Breast epithelium (tissue), 3 donors: ENCODE measurements at regions not wholly inside any gene's neighbourhood (a gene's known extent, or its start where the extent isn't known, plus 50 kb on each side); places are given as distances from the start of the nearest gene placed in this dataset.

Source experiments
- POLR2A ChIP-seq: fragments of 450-650 bp; IDR thresholded peaks from one replicate; pipeline ENCODE4 v1.6.1; 2016; ENCODE audit warnings: antibody characterized with exemption, mild to moderate bottlenecking, moderate library complexity
- POLR2AphosphoS5 ChIP-seq, 3 donors: sonication (generic); formaldehyde crosslinking; IDR thresholded peaks; one replicate each; pipeline ENCODE4 v1.6.1; 2017; ENCODE audit warnings: antibody characterized with exemption in 3 of 3
- TF ChIP-seq, protein P1 (sequence below), 3 donors: fragments of 450-650 bp; IDR thresholded peaks; one replicate each; pipeline ENCODE4 v1.5.1; 2016 to 2017; ENCODE audit warnings: antibody characterized with exemption in 3 of 3, mild to moderate bottlenecking in 3 of 3, moderate library complexity in 3 of 3

DNA sequence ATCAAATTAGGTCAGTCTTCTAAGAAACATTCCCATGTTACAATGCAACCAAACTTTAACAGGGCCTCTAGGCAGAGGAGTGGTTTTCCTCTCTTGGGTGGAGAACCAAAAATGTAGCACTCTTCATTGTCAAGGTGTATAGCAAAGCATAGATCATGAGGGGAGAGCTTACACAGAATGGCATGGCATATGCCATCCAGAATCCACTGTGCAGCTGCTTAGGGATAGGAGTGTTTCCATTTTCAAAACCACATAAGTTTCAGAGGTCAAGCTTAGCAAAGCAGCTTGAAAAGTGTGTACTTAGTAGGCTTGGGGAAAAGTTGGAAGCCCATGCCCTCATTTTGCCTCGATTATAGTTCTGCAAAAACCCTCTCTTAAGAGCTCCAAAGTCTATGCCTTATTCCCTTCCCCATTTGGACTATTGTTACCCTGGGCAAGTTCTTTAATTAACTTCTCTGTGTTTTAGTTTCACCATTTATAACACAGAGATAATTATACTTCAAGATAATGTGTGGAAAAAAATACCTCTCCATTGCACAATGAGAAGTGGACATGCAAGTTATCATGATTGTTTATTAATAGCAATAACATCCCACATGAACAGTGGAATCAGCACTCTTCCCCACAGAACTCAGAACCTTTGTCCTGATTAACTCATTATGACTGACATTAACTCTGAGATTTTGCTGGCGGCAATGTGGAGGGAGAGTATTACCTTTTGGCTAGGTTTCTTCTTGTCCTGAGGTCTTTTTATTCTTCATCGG lies 398.9 kb upstream of the WWC1 start:
- TF ChIP-seq, protein P1, sequence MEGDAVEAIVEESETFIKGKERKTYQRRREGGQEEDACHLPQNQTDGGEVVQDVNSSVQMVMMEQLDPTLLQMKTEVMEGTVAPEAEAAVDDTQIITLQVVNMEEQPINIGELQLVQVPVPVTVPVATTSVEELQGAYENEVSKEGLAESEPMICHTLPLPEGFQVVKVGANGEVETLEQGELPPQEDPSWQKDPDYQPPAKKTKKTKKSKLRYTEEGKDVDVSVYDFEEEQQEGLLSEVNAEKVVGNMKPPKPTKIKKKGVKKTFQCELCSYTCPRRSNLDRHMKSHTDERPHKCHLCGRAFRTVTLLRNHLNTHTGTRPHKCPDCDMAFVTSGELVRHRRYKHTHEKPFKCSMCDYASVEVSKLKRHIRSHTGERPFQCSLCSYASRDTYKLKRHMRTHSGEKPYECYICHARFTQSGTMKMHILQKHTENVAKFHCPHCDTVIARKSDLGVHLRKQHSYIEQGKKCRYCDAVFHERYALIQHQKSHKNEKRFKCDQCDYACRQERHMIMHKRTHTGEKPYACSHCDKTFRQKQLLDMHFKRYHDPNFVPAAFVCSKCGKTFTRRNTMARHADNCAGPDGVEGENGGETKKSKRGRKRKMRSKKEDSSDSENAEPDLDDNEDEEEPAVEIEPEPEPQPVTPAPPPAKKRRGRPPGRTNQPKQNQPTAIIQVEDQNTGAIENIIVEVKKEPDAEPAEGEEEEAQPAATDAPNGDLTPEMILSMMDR (IDR thresholded peaks at IDR 0.05), result no peak
- TF ChIP-seq POLR2A (no peak), POLR2AphosphoS5 (IDR thresholded peaks at IDR 0.05) (no peak)
